Nephron (organoid): ENCODE measurements at regions not wholly inside any gene's neighbourhood (a gene's known extent, or its start where the extent isn't known, plus 50 kb on each side); places are given as distances from the start of the nearest gene placed in this dataset.

Experiments
- H3K27ac Mint-ChIP-seq, 3 experiments: 2 replicates each; pipeline ENCODE4 v1.8.0; 2020; ENCODE audit warnings: mixed read lengths in 3 of 3, mild to moderate bottlenecking in 2 of 3, moderate library complexity in 1 of 3
- H3K27me3 Mint-ChIP-seq: 2 replicates; pipeline ENCODE4 v1.8.0; 2021; ENCODE audit warnings: low read depth, mild to moderate bottlenecking, moderate library complexity, mixed read lengths
- H3K36me3 Mint-ChIP-seq: 2 replicates; pipeline ENCODE4 v1.8.0; 2020; ENCODE audit warnings: low read depth, mixed read lengths
- H3K4me1 Mint-ChIP-seq: 2 replicates; pipeline ENCODE4 v1.8.0; 2020; ENCODE audit warnings: mixed read lengths
- H3K4me3 Mint-ChIP-seq, 3 experiments: 2 replicates each; pipeline ENCODE4 v1.8.0; 2020; ENCODE audit warnings: mild to moderate bottlenecking in 3 of 3, mixed read lengths in 3 of 3, moderate library complexity in 2 of 3
- H3K9me3 Mint-ChIP-seq: 2 replicates; pipeline ENCODE4 v1.8.0; 2020; ENCODE audit warnings: mixed read lengths
- TF ChIP-seq, protein P1 (sequence below), 3 experiments: fragments of 200-600 bp; sonication (generic); IDR thresholded peaks; one replicate each; pipeline ENCODE4 v1.5.0; 2021; ENCODE audit warnings: antibody characterized with exemption in 3 of 3; ENCODE audit not compliant: unreplicated experiment in 3 of 3

DNA sequence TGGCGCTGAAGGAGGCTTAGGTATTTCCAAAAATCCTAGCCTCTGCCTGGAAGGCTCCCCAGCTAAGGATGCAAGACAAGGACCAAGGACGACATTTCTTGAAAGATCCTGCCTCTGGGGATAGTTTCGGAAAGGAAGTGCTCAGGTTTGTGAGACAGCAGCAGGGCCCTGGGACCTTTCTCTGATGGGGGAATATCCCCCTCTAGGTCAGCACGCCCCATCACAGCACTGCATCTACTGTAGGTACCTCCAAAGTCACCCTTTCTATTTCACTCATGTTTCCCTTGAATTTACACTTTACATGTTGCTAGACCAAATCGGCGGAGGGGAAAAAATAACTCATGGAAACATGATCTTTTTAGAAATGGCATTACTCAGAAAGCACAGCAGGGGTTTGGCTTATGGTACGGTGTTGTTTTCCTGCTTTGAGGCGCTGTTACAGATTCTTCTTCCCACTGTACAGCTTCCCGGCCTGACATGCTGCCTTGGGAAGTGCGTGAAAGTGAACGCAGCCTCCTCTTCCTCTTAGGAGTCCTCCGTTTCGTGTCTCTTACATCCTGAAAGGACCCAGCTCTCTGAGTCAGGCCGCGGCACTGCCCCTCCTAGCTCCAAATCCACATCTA lies 77.2 kb upstream of the DHRSX start:
- Mint-ChIP-seq H3K36me3 (peaks cover 4% of the 10 kb centered on the region), H3K4me3 (peak overlapping the region in 2 of 3 experiments; percentile 0 to 18), H3K27ac (peak overlapping the region; percentile 51 to 74 (median 72)), H3K4me1 (peaks cover 16% of the 10 kb centered on the region), H3K27me3 (peaks cover 41% of the 10 kb centered on the region), H3K9me3 (no peaks in the 10 kb centered on the region)
- TF ChIP-seq, protein P1, sequence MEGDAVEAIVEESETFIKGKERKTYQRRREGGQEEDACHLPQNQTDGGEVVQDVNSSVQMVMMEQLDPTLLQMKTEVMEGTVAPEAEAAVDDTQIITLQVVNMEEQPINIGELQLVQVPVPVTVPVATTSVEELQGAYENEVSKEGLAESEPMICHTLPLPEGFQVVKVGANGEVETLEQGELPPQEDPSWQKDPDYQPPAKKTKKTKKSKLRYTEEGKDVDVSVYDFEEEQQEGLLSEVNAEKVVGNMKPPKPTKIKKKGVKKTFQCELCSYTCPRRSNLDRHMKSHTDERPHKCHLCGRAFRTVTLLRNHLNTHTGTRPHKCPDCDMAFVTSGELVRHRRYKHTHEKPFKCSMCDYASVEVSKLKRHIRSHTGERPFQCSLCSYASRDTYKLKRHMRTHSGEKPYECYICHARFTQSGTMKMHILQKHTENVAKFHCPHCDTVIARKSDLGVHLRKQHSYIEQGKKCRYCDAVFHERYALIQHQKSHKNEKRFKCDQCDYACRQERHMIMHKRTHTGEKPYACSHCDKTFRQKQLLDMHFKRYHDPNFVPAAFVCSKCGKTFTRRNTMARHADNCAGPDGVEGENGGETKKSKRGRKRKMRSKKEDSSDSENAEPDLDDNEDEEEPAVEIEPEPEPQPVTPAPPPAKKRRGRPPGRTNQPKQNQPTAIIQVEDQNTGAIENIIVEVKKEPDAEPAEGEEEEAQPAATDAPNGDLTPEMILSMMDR (IDR thresholded peaks at IDR 0.05; ENCODE audit: unreplicated experiment in 3 of 3): no peak

GRCh38 chrX:2576793-2577192 lies 76.0 kb upstream of the DHRSX start:
- Mint-ChIP-seq H3K9me3 (no peaks in the 10 kb centered on the region), H3K36me3 (peaks cover 4% of the 10 kb centered on the region), H3K27me3 (peaks cover 29% of the 10 kb centered on the region), H3K4me3 (no peak overlapping the region), H3K27ac (no peak overlapping the region), H3K4me1 (peaks cover 14% of the 10 kb centered on the region)
- TF ChIP-seq, protein P1 (IDR thresholded peaks at IDR 0.05; ENCODE audit: unreplicated experiment in 3 of 3): no peak

- peaks cover 14% of the 10 kb centered on the region for H3K4me1 Mint-ChIP-seq
- H3K9me3 Mint-ChIP-seq: no peaks in the 10 kb centered on the region
- H3K36me3 Mint-ChIP-seq: peaks cover 7% of the 10 kb centered on the region
- no peak overlapping the region for H3K27ac Mint-ChIP-seq
- TF ChIP-seq, protein P1 (IDR thresholded peaks at IDR 0.05; ENCODE audit: unreplicated experiment in 3 of 3): no peak
- no peak overlapping the region for H3K4me3 Mint-ChIP-seq
- H3K27me3 Mint-ChIP-seq: peaks cover 10% of the 10 kb centered on the region
These were observed 73.5 kb upstream of the DHRSX start for GRCh38 chrX:2574271-2574670.

DNA sequence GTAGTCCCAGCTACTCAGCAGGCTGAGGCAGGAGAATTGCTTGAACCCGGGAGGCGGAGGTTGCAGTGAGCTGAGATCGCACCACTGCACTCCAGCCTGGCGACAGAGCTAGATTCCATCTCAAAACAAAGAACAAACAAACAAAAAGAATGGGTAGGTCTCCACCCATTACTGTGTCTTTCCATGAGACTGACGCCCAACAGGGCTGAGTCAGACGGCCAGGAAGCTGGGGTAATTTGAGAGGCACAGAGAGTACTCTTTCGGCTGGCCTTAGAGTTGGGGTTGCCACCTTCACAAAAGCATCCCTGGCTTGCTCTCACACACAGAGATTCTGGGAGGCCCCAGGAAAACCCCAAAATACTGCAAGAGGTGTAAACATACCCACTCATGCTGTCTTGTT lies 72.0 kb upstream of the DHRSX start:
- no peak overlapping the region for H3K4me3 Mint-ChIP-seq
- TF ChIP-seq, protein P1 (IDR thresholded peaks at IDR 0.05; ENCODE audit: unreplicated experiment in 3 of 3): no peak
- no peaks in the 10 kb centered on the region for H3K27me3 Mint-ChIP-seq
- no peak overlapping the region for H3K27ac Mint-ChIP-seq
- H3K36me3 Mint-ChIP-seq: peaks cover 7% of the 10 kb centered on the region
- no peaks in the 10 kb centered on the region for H3K9me3 Mint-ChIP-seq
- peaks cover 4% of the 10 kb centered on the region for H3K4me1 Mint-ChIP-seq

DNA sequence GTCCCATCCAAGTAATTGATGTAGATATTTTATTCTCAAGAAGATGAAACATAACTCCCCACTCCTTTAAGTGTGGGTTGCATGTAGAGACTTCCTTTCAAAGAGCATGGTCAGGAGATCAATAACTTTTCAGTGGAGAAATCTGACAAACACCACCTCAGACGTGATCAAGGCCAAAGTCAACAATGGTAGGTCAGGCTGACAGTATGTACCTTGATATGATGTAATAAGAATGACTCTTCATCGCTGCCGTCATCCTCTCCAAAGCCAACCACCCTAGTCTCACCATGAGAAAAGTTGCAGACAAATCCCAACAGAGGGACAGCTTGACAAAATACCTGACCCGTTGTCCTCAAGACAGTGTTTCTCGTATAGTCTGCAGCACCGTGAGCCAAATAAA lies 67.3 kb upstream of the DHRSX start:
- no peaks in the 10 kb centered on the region for H3K9me3 Mint-ChIP-seq
- H3K36me3 Mint-ChIP-seq: peaks cover 3% of the 10 kb centered on the region
- H3K27me3 Mint-ChIP-seq: no peaks in the 10 kb centered on the region
- TF ChIP-seq, protein P1 (IDR thresholded peaks at IDR 0.05; ENCODE audit: unreplicated experiment in 3 of 3): no peak
- H3K4me3 Mint-ChIP-seq: no peak overlapping the region
- no peak overlapping the region for H3K27ac Mint-ChIP-seq
- no peaks in the 10 kb centered on the region for H3K4me1 Mint-ChIP-seq

DNA sequence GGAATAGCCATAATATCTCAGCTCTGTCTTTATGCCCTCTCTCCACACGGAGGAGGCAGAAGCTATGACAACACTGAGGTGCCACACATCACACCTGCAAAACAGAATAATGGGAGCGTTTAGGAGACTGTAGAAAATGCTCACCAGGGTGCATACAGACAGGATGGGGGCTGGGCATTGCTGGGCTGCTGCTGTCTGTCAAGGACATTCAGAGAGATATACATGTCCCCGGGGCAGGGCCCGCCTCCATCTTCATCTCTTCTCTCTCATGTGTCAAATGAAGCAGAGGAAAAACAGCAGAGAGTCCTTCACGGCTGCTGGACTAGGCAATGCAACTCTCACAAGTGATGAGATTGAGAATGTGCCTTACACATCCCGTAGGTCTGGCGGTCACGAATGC lies 65.3 kb upstream of the DHRSX start:
- H3K27ac Mint-ChIP-seq: no peak overlapping the region
- no peaks in the 10 kb centered on the region for H3K4me1 Mint-ChIP-seq
- no peaks in the 10 kb centered on the region for H3K27me3 Mint-ChIP-seq
- peaks cover 3% of the 10 kb centered on the region for H3K36me3 Mint-ChIP-seq
- H3K4me3 Mint-ChIP-seq: no peak overlapping the region
- TF ChIP-seq, protein P1 (IDR thresholded peaks at IDR 0.05; ENCODE audit: unreplicated experiment in 3 of 3): no peak
- H3K9me3 Mint-ChIP-seq: no peaks in the 10 kb centered on the region
